Astrocyte (in vitro differentiated cells and primary cell): ENCODE measurements at regions not wholly inside any gene's neighbourhood (a gene's known extent, or its start where the extent isn't known, plus 50 kb on each side); places are given as distances from the start of the nearest gene placed in this dataset.

Experiments
- DNase-seq: peaks from one replicate; pipeline ENCODE4 v3.0.0-alpha.2; 2010; ENCODE audit warnings: low read depth
- FAIRE-seq: peaks from 2 replicates; lab custom pipeline; 2011; peaks lifted over from hg19 to GRCh38; lab: Jason Lieb, UNC
- H2AFZ ChIP-seq: 2 replicates; pipeline ENCODE4 v1.6.0; 2012; ENCODE audit warnings: low read depth, low read length, inconsistent platforms
- H3K27ac ChIP-seq: 2 replicates; pipeline ENCODE4 v1.5.1; 2011; ENCODE audit warnings: low read depth, low read length, inconsistent platforms
- H3K27me3 ChIP-seq: 2 replicates; pipeline ENCODE4 v1.6.0; 2011; ENCODE audit warnings: low read length, inconsistent platforms; ENCODE audit not compliant: insufficient read depth
- H3K36me3 ChIP-seq: 2 replicates; pipeline ENCODE4 v1.5.1; 2011; ENCODE audit warnings: low read length, inconsistent platforms; ENCODE audit not compliant: insufficient read depth
- H3K4me1 ChIP-seq: 2 replicates; pipeline ENCODE4 v1.5.1; 2011; ENCODE audit warnings: low read length, inconsistent platforms; ENCODE audit not compliant: insufficient read depth
- H3K4me2 ChIP-seq: 2 replicates; pipeline ENCODE4 v1.6.0; 2012; ENCODE audit warnings: low read length, inconsistent platforms
- H3K4me3 ChIP-seq: 2 replicates; pipeline ENCODE4 v1.5.1; 2011; ENCODE audit warnings: low read depth, mild to moderate bottlenecking, low read length, inconsistent platforms; ENCODE audit not compliant: insufficient read depth
- H3K79me2 ChIP-seq: 2 replicates; pipeline ENCODE4 v1.6.0; 2012; ENCODE audit warnings: mild to moderate bottlenecking, low read length, inconsistent platforms; ENCODE audit not compliant: insufficient read depth
- H3K9ac ChIP-seq: 2 replicates; pipeline ENCODE4 v1.6.0; 2012; ENCODE audit warnings: mild to moderate bottlenecking, low read length, inconsistent platforms
- H3K9me3 ChIP-seq: 2 replicates; pipeline ENCODE4 v1.5.1; 2012; ENCODE audit warnings: low read depth, mild to moderate bottlenecking, low read length, inconsistent platforms; ENCODE audit not compliant: insufficient read depth
- H4K20me1 ChIP-seq: 2 replicates; pipeline ENCODE4 v1.6.0; 2012; ENCODE audit warnings: low read length, inconsistent platforms; ENCODE audit not compliant: insufficient read depth
- H3K27ac Mint-ChIP-seq: one replicate; pipeline ENCODE4 v1.8.0; 2021; ENCODE audit warnings: mild to moderate bottlenecking, mixed read lengths; ENCODE audit not compliant: unreplicated experiment
- H3K27me3 Mint-ChIP-seq: one replicate; pipeline ENCODE4 v1.8.0; 2021; ENCODE audit warnings: low read depth, mixed read lengths; ENCODE audit not compliant: unreplicated experiment
- H3K36me3 Mint-ChIP-seq: one replicate; pipeline ENCODE4 v1.8.0; 2021; ENCODE audit warnings: low read depth, mixed read lengths; ENCODE audit not compliant: unreplicated experiment
- H3K4me1 Mint-ChIP-seq: one replicate; pipeline ENCODE4 v1.8.0; 2021; ENCODE audit warnings: low read depth, mixed read lengths; ENCODE audit not compliant: unreplicated experiment
- H3K4me3 Mint-ChIP-seq: one replicate; pipeline ENCODE4 v1.8.0; 2021; ENCODE audit warnings: mild to moderate bottlenecking, moderate library complexity, mixed read lengths; ENCODE audit not compliant: unreplicated experiment
- H3K9me3 Mint-ChIP-seq: one replicate; pipeline ENCODE4 v1.8.0; 2021; ENCODE audit warnings: mild to moderate bottlenecking, mixed read lengths; ENCODE audit not compliant: unreplicated experiment
- CTCF ChIP-seq: IDR thresholded peaks from 2 replicates; pipeline ENCODE4 v1.5.1; 2011; ENCODE audit warnings: low read depth, mild to moderate bottlenecking, inconsistent platforms, low read length, moderate library complexity; ENCODE audit not compliant: insufficient read depth
- EZH2 ChIP-seq: IDR thresholded peaks from 2 replicates; pipeline ENCODE4 v1.6.1; 2012; ENCODE audit warnings: mild to moderate bottlenecking, low read length, inconsistent platforms; ENCODE audit not compliant: insufficient read depth

- H3K27ac ChIP-seq, result no peak overlapping the region
- H3K4me3 ChIP-seq, result no peak overlapping the region
- no peak overlapping the region for H3K27ac Mint-ChIP-seq
- DNase-seq (no peak), FAIRE-seq (no peak)
- no peak overlapping the region for H3K4me3 Mint-ChIP-seq
- H3K27me3 Mint-ChIP-seq, result peaks cover 2% of the 10 kb centered on the region
- H3K4me1 Mint-ChIP-seq, result peaks cover 13% of the 10 kb centered on the region
- H2AFZ ChIP-seq, result no peak overlapping the region
- H3K9me3 ChIP-seq, result no peaks in the 10 kb centered on the region
- no peak overlapping the region for H3K9ac ChIP-seq
- H4K20me1 ChIP-seq, result no peaks in the 10 kb centered on the region
- H3K79me2 ChIP-seq, result no peaks in the 10 kb centered on the region
- peaks cover 3% of the 10 kb centered on the region for H3K9me3 Mint-ChIP-seq
- no peaks in the 10 kb centered on the region for H3K4me1 ChIP-seq
- H3K36me3 ChIP-seq, result no peaks in the 10 kb centered on the region
- H3K27me3 ChIP-seq, result peaks cover 4% of the 10 kb centered on the region
- TF ChIP-seq CTCF (no peak), EZH2 (no peak)
- no peaks in the 10 kb centered on the region for H3K36me3 Mint-ChIP-seq
- no peak overlapping the region for H3K4me2 ChIP-seq
Measured at GRCh38 chr3:13260259-13261103, 159.6 kb downstream of the NUP210 start.

DNA sequence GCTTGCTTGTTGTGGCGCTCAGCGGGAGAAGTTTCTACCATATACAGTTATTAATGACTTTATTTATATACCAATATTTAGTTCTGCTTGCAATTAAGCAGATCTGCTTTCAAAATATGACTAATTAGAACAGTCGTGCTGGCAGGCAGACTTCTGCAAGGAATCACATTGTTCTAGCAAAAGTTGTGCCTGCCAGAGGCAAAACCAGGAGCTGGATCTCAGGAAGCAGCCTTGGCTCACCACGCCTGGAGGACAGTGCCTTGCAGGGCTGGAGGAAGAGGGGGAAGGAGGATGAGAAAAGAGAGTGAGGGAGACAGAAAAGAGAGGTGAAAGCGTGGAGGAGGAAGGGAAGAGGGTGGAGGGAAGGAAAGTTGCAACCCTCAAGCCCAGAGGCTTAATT, 160.3 kb downstream of the NUP210 start:
- Mint-ChIP-seq H3K4me3 (no peak overlapping the region), H3K4me1 (peaks cover 13% of the 10 kb centered on the region), H3K9me3 (peaks cover 3% of the 10 kb centered on the region), H3K36me3 (no peaks in the 10 kb centered on the region), H3K27me3 (peaks cover 5% of the 10 kb centered on the region), H3K27ac (no peak overlapping the region)
- Histone ChIP-seq H3K9ac (no peak overlapping the region), H2AFZ (no peak overlapping the region), H3K27me3 (peaks cover 4% of the 10 kb centered on the region), H3K36me3 (no peaks in the 10 kb centered on the region), H3K4me3 (no peak overlapping the region), H3K9me3 (no peaks in the 10 kb centered on the region), H3K4me2 (no peak overlapping the region), H4K20me1 (no peaks in the 10 kb centered on the region), H3K4me1 (no peaks in the 10 kb centered on the region), H3K79me2 (no peaks in the 10 kb centered on the region), H3K27ac (no peak overlapping the region)
- FAIRE-seq (no peak), DNase-seq (no peak)
- TF ChIP-seq CTCF (no peak), EZH2 (no peak)

- TF ChIP-seq EZH2 (no peak), CTCF (no peak)
- Mint-ChIP-seq H3K27ac (no peak overlapping the region), H3K9me3 (peaks cover 3% of the 10 kb centered on the region), H3K27me3 (peaks cover 8% of the 10 kb centered on the region), H3K4me1 (peaks cover 11% of the 10 kb centered on the region), H3K4me3 (no peak overlapping the region), H3K36me3 (no peaks in the 10 kb centered on the region)
- Histone ChIP-seq H4K20me1 (no peaks in the 10 kb centered on the region), H3K79me2 (no peaks in the 10 kb centered on the region), H3K9me3 (no peaks in the 10 kb centered on the region), H3K27me3 (peaks cover 5% of the 10 kb centered on the region), H3K27ac (no peak overlapping the region), H3K36me3 (no peaks in the 10 kb centered on the region), H3K9ac (no peak overlapping the region), H3K4me2 (no peak overlapping the region), H2AFZ (no peak overlapping the region), H3K4me3 (no peak overlapping the region), H3K4me1 (no peaks in the 10 kb centered on the region)
- DNase-seq (no peak), FAIRE-seq (no peak)
Measured at GRCh38 chr3:13258986-13259514, 161.1 kb downstream of the NUP210 start.
